MM.1S (cell line): ENCODE measurements at regions not wholly inside any gene's neighbourhood (a gene's known extent, or its start where the extent isn't known, plus 50 kb on each side); places are given as distances from the start of the nearest gene placed in this dataset.

Source experiments
- DNase-seq: peaks from one replicate; pipeline ENCODE4 v3.0.0-alpha.2; 2015
- H2AFZ ChIP-seq: fragments of 300-600 bp; sonication (generic); 2 replicates; pipeline ENCODE4 v1.6.0; 2016; ENCODE audit warnings: antibody characterized with exemption, low read length
- H3F3A ChIP-seq: fragments of 300-600 bp; sonication (generic); 2 replicates; pipeline ENCODE4 v1.6.1; 2016; ENCODE audit warnings: mild to moderate bottlenecking, antibody characterized with exemption, low read length, moderate library complexity, mixed read lengths; ENCODE audit not compliant: insufficient read depth
- H3K27ac ChIP-seq: fragments of 300-600 bp; sonication (generic); 2 replicates; pipeline ENCODE4 v1.5.1; 2016; ENCODE audit warnings: mild to moderate bottlenecking, low read length
- H3K27me3 ChIP-seq: fragments of 300-600 bp; sonication (generic); replicated peaks from 2 replicates; pipeline ENCODE4 v1.6.0; 2016; ENCODE audit warnings: low read length; ENCODE audit not compliant: insufficient read depth
- H3K36me3 ChIP-seq: fragments of 300-600 bp; sonication (generic); replicated peaks from 2 replicates; pipeline ENCODE4 v1.6.1; 2016; ENCODE audit warnings: mild to moderate bottlenecking, low read length, mixed read lengths; ENCODE audit not compliant: insufficient read depth
- H3K4me1 ChIP-seq: fragments of 300-600 bp; sonication (generic); 2 replicates; pipeline ENCODE4 v1.6.1; 2016; ENCODE audit warnings: low read length, mixed read lengths
- H3K4me2 ChIP-seq: fragments of 300-600 bp; sonication (generic); 2 replicates; pipeline ENCODE4 v1.6.0; 2016; ENCODE audit warnings: low read depth, low read length
- H3K4me3 ChIP-seq: fragments of 300-600 bp; sonication (generic); 2 replicates; pipeline ENCODE4 v1.5.1; 2016; ENCODE audit warnings: low read length, mixed read lengths
- H3K79me2 ChIP-seq: fragments of 300-600 bp; sonication (generic); 2 replicates; pipeline ENCODE4 v1.6.1; 2016; ENCODE audit warnings: mixed run types, low read length, mixed read lengths
- H3K9ac ChIP-seq: fragments of 300-600 bp; sonication (generic); 2 replicates; pipeline ENCODE4 v1.6.1; 2016; ENCODE audit warnings: low read length, mixed read lengths
- H3K9me2 ChIP-seq: fragments of 300-600 bp; sonication (generic); replicated peaks from 2 replicates; pipeline ENCODE4 v1.6.1; 2016; ENCODE audit warnings: mild to moderate bottlenecking, low read length, mixed read lengths; ENCODE audit not compliant: insufficient read depth
- H3K9me3 ChIP-seq: fragments of 300-600 bp; sonication (generic); replicated peaks from 2 replicates; pipeline ENCODE4 v1.6.1; 2016; ENCODE audit warnings: mild to moderate bottlenecking, low read length, mixed read lengths; ENCODE audit not compliant: insufficient read depth
- H4K20me1 ChIP-seq: fragments of 300-600 bp; sonication (generic); 2 replicates; pipeline ENCODE4 v1.6.1; 2016; ENCODE audit warnings: mild to moderate bottlenecking, low read length, moderate library complexity, mixed read lengths; ENCODE audit not compliant: insufficient read depth
- EZH2 ChIP-seq: fragments of 300-600 bp; sonication (generic); optimal IDR thresholded peaks from 2 replicates; pipeline ENCODE3; 2017; ENCODE audit warnings: low read depth, mild to moderate bottlenecking, antibody characterized with exemption, low read length, mixed read lengths
- EZH2phosphoT487 ChIP-seq: fragments of 300-600 bp; sonication (generic); IDR thresholded peaks from 2 replicates; pipeline ENCODE4 v1.6.1; 2018; ENCODE audit warnings: antibody characterized with exemption, low read length
- TF ChIP-seq, protein P1 (sequence below): fragments of 300-600 bp; sonication (generic); IDR thresholded peaks from 2 replicates; pipeline ENCODE4 v1.5.1; 2016; ENCODE audit warnings: antibody characterized with exemption, low read length, mixed read lengths

DNA sequence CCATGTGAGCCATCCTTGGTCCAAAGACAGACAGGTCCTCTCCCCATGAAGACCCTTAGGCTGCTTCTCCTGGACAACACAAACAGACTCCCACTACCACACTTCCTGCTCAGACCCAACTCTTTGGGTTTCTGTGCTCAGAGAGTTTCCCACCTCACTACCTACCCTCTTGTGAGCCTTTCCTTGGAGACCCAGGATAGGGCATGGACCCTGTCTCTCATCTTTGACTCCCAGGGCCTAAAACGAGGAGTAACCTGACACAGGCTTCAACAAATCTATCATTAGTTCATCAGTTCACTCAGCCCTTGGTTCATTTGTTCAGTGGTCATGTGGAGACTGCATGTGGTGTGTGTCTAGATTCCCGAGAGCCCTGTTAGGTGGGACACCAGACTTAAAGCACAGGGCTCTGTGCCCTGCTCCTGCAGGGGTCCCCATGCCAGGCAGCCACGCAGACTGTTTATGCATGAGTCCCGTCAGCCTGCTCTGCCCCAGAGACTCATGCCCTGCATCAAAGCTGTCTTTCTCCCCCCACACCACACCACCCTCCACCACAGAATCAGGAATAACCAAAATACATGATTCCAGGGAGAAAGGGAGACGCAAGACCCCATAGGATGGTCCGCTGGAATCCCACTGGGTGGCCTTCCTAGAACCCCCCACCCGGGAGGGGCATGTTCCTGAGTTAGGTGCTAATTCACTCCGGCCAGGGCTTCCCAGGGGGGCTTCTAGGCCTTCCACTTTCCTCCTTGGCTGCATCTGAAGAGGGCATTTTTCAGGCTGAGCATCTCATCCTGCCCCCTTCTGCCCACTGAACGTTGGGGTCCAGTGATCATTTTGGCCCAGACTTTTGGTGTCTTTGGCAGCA lies 100.2 kb upstream of the TEX51 start:
- Histone ChIP-seq H4K20me1 (no peaks in the 10 kb centered on the region), H3K4me2 (no peak overlapping the region), H3K9ac (no peak overlapping the region), H3K36me3 (no peaks in the 10 kb centered on the region), H3K27me3 (no peaks in the 10 kb centered on the region), H3K4me3 (no peak overlapping the region), H2AFZ (no peak overlapping the region), H3F3A (no peaks in the 10 kb centered on the region), H3K27ac (no peak overlapping the region), H3K9me2 (no peaks in the 10 kb centered on the region), H3K79me2 (no peaks in the 10 kb centered on the region), H3K9me3 (no peaks in the 10 kb centered on the region), H3K4me1 (no peaks in the 10 kb centered on the region)
- TF ChIP-seq EZH2phosphoT487 (no peak), EZH2 (no peak)
- TF ChIP-seq, protein P1, sequence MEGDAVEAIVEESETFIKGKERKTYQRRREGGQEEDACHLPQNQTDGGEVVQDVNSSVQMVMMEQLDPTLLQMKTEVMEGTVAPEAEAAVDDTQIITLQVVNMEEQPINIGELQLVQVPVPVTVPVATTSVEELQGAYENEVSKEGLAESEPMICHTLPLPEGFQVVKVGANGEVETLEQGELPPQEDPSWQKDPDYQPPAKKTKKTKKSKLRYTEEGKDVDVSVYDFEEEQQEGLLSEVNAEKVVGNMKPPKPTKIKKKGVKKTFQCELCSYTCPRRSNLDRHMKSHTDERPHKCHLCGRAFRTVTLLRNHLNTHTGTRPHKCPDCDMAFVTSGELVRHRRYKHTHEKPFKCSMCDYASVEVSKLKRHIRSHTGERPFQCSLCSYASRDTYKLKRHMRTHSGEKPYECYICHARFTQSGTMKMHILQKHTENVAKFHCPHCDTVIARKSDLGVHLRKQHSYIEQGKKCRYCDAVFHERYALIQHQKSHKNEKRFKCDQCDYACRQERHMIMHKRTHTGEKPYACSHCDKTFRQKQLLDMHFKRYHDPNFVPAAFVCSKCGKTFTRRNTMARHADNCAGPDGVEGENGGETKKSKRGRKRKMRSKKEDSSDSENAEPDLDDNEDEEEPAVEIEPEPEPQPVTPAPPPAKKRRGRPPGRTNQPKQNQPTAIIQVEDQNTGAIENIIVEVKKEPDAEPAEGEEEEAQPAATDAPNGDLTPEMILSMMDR: no peak
- no peak for DNase-seq

DNA sequence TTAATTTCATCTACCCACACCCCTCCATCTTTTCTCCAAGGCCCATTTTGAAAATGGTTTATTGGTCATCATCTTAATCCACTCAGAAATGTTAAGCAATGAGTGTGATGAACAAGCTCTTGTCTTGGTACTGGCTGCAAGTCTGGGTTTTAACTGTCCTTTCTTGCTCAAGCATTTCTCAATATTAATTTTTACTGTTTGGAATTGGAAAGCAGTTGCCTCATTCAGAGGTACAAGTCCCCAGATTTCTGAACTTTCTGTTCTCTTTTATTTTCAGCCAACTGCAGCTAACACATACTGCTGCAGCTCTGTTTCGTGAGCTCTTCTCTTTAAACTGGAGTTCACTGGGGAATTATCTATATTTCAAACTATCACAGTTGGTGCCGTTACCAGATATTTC lies 99.4 kb upstream of the TEX51 start:
- Histone ChIP-seq H3K9me2 (no peaks in the 10 kb centered on the region), H3F3A (no peaks in the 10 kb centered on the region), H3K36me3 (no peaks in the 10 kb centered on the region), H3K9me3 (no peaks in the 10 kb centered on the region), H3K4me3 (no peak overlapping the region), H4K20me1 (no peaks in the 10 kb centered on the region), H3K9ac (no peak overlapping the region), H3K27me3 (no peaks in the 10 kb centered on the region), H3K4me2 (no peak overlapping the region), H2AFZ (no peak overlapping the region), H3K79me2 (no peaks in the 10 kb centered on the region), H3K27ac (no peak overlapping the region), H3K4me1 (no peaks in the 10 kb centered on the region)
- DNase-seq: no peak
- TF ChIP-seq, protein P1: no peak
- TF ChIP-seq EZH2: no peak
- TF ChIP-seq EZH2phosphoT487: no peak

DNA sequence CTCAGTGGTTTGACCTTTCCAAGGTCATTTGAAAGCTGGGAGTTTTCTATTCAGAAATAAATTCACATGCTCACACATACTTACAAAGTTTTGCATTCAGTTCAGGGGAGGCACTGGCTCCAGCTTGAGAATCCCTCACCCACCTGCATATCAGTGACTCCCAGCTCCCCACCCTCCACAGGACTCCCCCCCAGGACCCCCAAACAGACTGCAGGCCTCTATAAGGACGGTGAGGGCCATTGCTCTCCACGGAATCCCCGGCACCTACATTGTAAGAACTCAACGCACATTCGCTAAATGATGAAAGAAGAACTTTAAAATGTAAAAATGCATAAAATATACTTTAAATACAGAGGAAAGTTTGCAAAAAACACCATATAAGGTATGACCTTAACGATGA lies 97.2 kb upstream of the TEX51 start:
- no peak overlapping the region for H3K4me2 ChIP-seq
- H4K20me1 ChIP-seq: no peaks in the 10 kb centered on the region
- TF ChIP-seq EZH2phosphoT487 (no peak), EZH2 (no peak)
- TF ChIP-seq, protein P1: no peak
- no peak overlapping the region for H2AFZ ChIP-seq
- no peak overlapping the region for H3K9ac ChIP-seq
- H3K4me3 ChIP-seq: no peak overlapping the region
- DNase-seq: no peak
- H3K27me3 ChIP-seq: no peaks in the 10 kb centered on the region
- no peaks in the 10 kb centered on the region for H3K79me2 ChIP-seq
- H3K27ac ChIP-seq: no peak overlapping the region
- H3K9me2 ChIP-seq: no peaks in the 10 kb centered on the region
- H3K9me3 ChIP-seq: no peaks in the 10 kb centered on the region
- no peaks in the 10 kb centered on the region for H3K36me3 ChIP-seq
- no peaks in the 10 kb centered on the region for H3F3A ChIP-seq
- no peaks in the 10 kb centered on the region for H3K4me1 ChIP-seq
